K562 (cell line): ENCODE measurements at regions not wholly inside any gene's neighbourhood (a gene's known extent, or its start where the extent isn't known, plus 50 kb on each side); places are given as distances from the start of the nearest gene placed in this dataset.

ENCODE experiments used
- CTCF ChIP-seq, 3 experiments: IDR thresholded peaks in 2 of 3; conservative IDR thresholded peaks in 1 of 3; 2 replicates each; pipeline ENCODE4 v1.5.1; 2011 to 2012; ENCODE audit warnings: low read length in 3 of 3, mild to moderate bottlenecking in 3 of 3, control low read depth in 2 of 3, improper control_type of control experiment in 1 of 3, inconsistent platforms in 1 of 3, low read depth in 1 of 3, mixed read lengths in 1 of 3, moderate library complexity in 1 of 3; ENCODE audit not compliant: insufficient read depth in 2 of 3
- E2F5 ChIP-seq: sonication (generic); formaldehyde crosslinking; IDR thresholded peaks from 2 replicates; pipeline ENCODE4 v1.8.0; 2022; ENCODE audit warnings: mild to moderate bottlenecking, missing genetic modification reagents
- EZH2 ChIP-seq: IDR thresholded peaks from 2 replicates; pipeline ENCODE4 v1.6.1; 2012; ENCODE audit warnings: low read depth, mild to moderate bottlenecking, inconsistent platforms, low read length, borderline replicate concordance
- NCOR1 ChIP-seq: fragments of 450-650 bp; IDR thresholded peaks from 2 replicates; pipeline ENCODE4 v1.6.1; 2016; ENCODE audit warnings: mild to moderate bottlenecking, moderate library complexity
- POLR2A ChIP-seq: fragments of 450-650 bp; conservative IDR thresholded peaks from 2 replicates; pipeline ENCODE4 v1.6.1; 2016
- SPI1 ChIP-seq: IDR thresholded peaks from 2 replicates; pipeline ENCODE4 v1.6.1; 2011; ENCODE audit warnings: low read depth, low read length, control low read depth, borderline replicate concordance
- TAF1 ChIP-seq: IDR thresholded peaks from 2 replicates; pipeline ENCODE4 v1.6.1; 2011; ENCODE audit warnings: mild to moderate bottlenecking, low read length, moderate library complexity; ENCODE audit not compliant: insufficient read depth, control insufficient read depth, severe bottlenecking; ENCODE audit errors: extremely low read depth

- no peak for TF ChIP-seq CTCF (IDR thresholded peaks at IDR 0.05 in 2 of 3, conservative IDR thresholded peaks at IDR 0.05 in 1 of 3; ENCODE audit: insufficient read depth in 2 of 3, low read depth in 1 of 3, low read length in 3 of 3)
- TF ChIP-seq NCOR1 = no peak
- no peak for TF ChIP-seq TAF1
- no peak for TF ChIP-seq POLR2A
- no peak for TF ChIP-seq SPI1
- no peak for TF ChIP-seq E2F5 (CRISPR knock-in tag)
- no peak for TF ChIP-seq EZH2
Measured at GRCh38 chr10:89980166-89980565, 278.8 kb downstream of the KIF20B start.
